ENCODE measurements at regions not wholly inside any gene's neighbourhood (a gene's known extent, or its start where the extent isn't known, plus 50 kb on each side); places are given as distances from the start of the nearest gene placed in this dataset.
"Not testable (repeated sequence)": the region's sequence is repeated elsewhere in the genome, so short reads cannot be mapped to it uniquely, and the experiment has no call there.

DNA sequence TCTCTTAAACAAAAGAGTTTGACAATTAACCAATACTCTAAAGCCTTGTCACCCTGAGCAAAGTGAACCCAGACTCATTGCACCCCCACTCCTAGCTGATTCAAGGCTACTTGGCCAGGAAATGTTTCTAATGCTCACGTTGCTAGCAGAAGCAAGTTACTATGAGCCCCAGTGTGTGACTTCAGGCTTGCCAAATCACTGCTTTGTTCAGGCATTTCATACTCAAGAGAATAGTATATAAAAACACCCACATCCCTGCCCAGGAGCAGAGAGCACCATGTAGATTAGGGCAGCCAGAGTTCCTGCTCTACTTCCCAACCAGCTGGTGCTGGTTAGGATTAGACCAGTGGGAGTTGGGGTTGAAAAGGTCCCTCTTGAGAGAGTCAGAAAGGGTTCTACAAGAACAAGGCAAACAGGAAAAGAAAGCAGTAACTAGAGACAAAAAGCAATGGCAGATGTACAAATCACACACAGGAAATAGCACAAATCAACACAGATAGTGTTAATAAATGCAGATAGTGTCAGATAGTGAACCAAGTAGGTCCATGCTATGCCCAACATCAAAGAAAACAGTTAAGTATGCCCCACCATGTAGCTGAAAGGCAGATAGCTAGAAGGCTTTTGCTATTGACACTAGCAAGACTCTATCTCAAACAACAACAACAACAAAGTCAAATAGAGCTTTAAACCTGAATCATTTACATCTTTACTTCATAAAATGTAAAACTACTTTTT, 314.3 kb downstream of the GOLGA6L6 start:
- TF ChIP-seq, protein P1, sequence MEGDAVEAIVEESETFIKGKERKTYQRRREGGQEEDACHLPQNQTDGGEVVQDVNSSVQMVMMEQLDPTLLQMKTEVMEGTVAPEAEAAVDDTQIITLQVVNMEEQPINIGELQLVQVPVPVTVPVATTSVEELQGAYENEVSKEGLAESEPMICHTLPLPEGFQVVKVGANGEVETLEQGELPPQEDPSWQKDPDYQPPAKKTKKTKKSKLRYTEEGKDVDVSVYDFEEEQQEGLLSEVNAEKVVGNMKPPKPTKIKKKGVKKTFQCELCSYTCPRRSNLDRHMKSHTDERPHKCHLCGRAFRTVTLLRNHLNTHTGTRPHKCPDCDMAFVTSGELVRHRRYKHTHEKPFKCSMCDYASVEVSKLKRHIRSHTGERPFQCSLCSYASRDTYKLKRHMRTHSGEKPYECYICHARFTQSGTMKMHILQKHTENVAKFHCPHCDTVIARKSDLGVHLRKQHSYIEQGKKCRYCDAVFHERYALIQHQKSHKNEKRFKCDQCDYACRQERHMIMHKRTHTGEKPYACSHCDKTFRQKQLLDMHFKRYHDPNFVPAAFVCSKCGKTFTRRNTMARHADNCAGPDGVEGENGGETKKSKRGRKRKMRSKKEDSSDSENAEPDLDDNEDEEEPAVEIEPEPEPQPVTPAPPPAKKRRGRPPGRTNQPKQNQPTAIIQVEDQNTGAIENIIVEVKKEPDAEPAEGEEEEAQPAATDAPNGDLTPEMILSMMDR (IDR thresholded peaks at IDR 0.05): not testable (repeated sequence)
- not testable (repeated sequence) for TF ChIP-seq POLR2A (IDR thresholded peaks at IDR 0.05)
